Colonic mucosa (tissue), 4 donors: ENCODE measurements at regions not wholly inside any gene's neighbourhood (a gene's known extent, or its start where the extent isn't known, plus 50 kb on each side); places are given as distances from the start of the nearest gene placed in this dataset.

Experiments
- DNase-seq: peaks from one replicate; pipeline ENCODE4 v3.0.0-alpha.2; 2020
- H3K27ac ChIP-seq: fragments of 200-600 bp; one replicate; pipeline ENCODE4 v1.8.0; 2021
- H3K27me3 ChIP-seq: fragments of 200-600 bp; one replicate; pipeline ENCODE4 v1.8.0; 2021
- H3K36me3 ChIP-seq: fragments of 200-600 bp; one replicate; pipeline ENCODE4 v1.8.0; 2021
- H3K4me1 ChIP-seq: fragments of 200-600 bp; one replicate; pipeline ENCODE4 v1.8.0; 2021; ENCODE audit warnings: mild to moderate bottlenecking
- H3K4me3 ChIP-seq: fragments of 200-600 bp; one replicate; pipeline ENCODE4 v1.8.0; 2021
- H3K9ac ChIP-seq, 2 donors: one replicate each; pipeline ENCODE4 v1.7.0; 2013; ENCODE audit warnings: control low read depth in 2 of 2, low read depth in 2 of 2, low read length in 2 of 2
- H3K9me3 ChIP-seq: fragments of 200-600 bp; one replicate; pipeline ENCODE4 v1.8.0; 2021
- intact Hi-C: fragments of 100-400 bp; cut with DNase I; formaldehyde crosslinking; loops from one replicate; pipeline ENCODE4 v1.14.1; 2022
- TF ChIP-seq, protein P1 (sequence below): fragments of 200-600 bp; IDR thresholded peaks from one replicate; pipeline ENCODE4 v1.8.0; 2022; ENCODE audit warnings: antibody characterized with exemption, mild to moderate bottlenecking
- donor health status: healthy.
- donor health status: DM: no; HTN: no; CAD: no.
- donor health status: DM: no; HTN: no; CAD: no.

- Histone ChIP-seq H3K9me3 (no peaks in the 10 kb centered on the region), H3K4me3 (no peak overlapping the region), H3K27ac (no peak overlapping the region), H3K9ac (no peak overlapping the region), H3K27me3 (no peaks in the 10 kb centered on the region), H3K36me3 (no peaks in the 10 kb centered on the region), H3K4me1 (no peaks in the 10 kb centered on the region)
- no peak for DNase-seq
- TF ChIP-seq, protein P1, sequence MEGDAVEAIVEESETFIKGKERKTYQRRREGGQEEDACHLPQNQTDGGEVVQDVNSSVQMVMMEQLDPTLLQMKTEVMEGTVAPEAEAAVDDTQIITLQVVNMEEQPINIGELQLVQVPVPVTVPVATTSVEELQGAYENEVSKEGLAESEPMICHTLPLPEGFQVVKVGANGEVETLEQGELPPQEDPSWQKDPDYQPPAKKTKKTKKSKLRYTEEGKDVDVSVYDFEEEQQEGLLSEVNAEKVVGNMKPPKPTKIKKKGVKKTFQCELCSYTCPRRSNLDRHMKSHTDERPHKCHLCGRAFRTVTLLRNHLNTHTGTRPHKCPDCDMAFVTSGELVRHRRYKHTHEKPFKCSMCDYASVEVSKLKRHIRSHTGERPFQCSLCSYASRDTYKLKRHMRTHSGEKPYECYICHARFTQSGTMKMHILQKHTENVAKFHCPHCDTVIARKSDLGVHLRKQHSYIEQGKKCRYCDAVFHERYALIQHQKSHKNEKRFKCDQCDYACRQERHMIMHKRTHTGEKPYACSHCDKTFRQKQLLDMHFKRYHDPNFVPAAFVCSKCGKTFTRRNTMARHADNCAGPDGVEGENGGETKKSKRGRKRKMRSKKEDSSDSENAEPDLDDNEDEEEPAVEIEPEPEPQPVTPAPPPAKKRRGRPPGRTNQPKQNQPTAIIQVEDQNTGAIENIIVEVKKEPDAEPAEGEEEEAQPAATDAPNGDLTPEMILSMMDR, result no peak
- intact Hi-C loops, result no loop called here
Measured at GRCh38 chr1:166698771-166699170, 140.5 kb upstream of the POGK start.

DNA sequence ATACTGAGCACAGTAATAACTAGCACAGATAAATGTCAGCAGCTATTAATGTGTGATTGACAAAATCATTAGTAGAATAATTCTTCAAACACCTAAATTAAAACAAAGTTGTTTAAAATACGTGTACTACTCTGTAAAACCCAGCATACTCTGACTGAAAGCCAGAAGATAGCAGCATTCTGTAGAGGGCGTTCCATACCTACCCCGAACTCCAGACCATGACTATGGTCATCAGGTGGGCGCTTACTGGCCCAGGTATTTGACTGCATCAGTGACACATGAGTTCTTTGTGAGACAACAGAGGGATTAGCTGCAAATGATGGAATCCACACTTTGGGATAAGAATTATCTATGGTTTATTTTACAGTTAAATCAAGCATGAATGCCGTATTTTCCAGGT is 139.7 kb upstream of the POGK start:
- intact Hi-C loops, result no loop called here
- TF ChIP-seq, protein P1, result no peak
- no peaks in the 10 kb centered on the region for H3K36me3 ChIP-seq
- no peaks in the 10 kb centered on the region for H3K9me3 ChIP-seq
- no peaks in the 10 kb centered on the region for H3K4me1 ChIP-seq
- no peak for DNase-seq
- H3K27ac ChIP-seq, result no peak overlapping the region
- no peaks in the 10 kb centered on the region for H3K27me3 ChIP-seq
- no peak overlapping the region for H3K4me3 ChIP-seq
- no peak overlapping the region for H3K9ac ChIP-seq

DNA sequence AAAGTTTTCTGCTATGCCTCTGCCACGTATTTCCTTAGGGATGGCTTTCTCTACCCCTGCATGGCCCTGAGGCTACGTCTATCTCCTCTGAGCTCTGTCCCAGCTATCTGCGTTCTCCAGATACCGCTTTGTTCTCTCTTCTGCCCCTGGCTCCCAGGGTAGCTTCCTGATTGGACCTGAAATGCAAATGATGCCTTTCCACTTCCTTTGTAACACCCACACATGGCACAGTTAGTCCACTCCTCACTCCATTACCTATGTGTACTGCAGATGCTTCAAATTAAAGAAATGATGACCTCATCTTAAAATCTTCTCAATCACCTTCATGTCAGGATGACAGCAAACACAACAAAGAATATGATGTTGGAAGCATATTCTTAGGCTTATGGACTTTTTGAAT is 138.6 kb upstream of the POGK start:
- Histone ChIP-seq H3K9me3 (no peaks in the 10 kb centered on the region), H3K9ac (no peak overlapping the region), H3K27me3 (no peaks in the 10 kb centered on the region), H3K36me3 (no peaks in the 10 kb centered on the region), H3K4me3 (no peak overlapping the region), H3K4me1 (no peaks in the 10 kb centered on the region), H3K27ac (no peak overlapping the region)
- TF ChIP-seq, protein P1, result no peak
- DNase-seq, result no peak
- intact Hi-C loops, result no loop called here

GRCh38 chr1:166701603-166702100 is 137.6 kb upstream of the POGK start:
- H3K4me1 ChIP-seq, result no peaks in the 10 kb centered on the region
- H3K9me3 ChIP-seq, result no peaks in the 10 kb centered on the region
- no peaks in the 10 kb centered on the region for H3K36me3 ChIP-seq
- TF ChIP-seq, protein P1, result no peak
- no peak overlapping the region for H3K4me3 ChIP-seq
- intact Hi-C loops, result no loop called here
- no peak for DNase-seq
- H3K27ac ChIP-seq, result no peak overlapping the region
- H3K27me3 ChIP-seq, result no peaks in the 10 kb centered on the region
- H3K9ac ChIP-seq, result no peak overlapping the region

DNA sequence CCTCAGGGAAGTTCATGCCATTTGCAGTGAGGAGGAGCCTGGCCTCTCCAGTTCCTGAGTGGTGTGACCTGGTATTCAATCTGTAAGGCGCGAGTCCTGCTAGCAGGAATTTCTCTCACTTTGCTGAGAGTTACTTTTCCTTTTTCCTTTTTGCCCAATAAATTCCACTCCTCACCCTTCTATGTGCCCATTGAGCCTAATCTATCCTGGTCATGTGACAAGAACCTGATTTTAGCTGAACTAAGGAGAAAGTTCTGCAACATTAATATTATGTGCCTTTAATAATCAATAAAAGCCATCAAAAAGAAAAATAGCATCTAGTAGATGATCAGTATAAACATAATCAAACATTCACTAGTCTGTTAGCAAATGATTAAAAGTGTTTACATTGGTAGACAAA is 136.1 kb upstream of the POGK start:
- TF ChIP-seq, protein P1, result no peak
- Histone ChIP-seq H3K27ac (no peak overlapping the region), H3K4me3 (no peak overlapping the region), H3K36me3 (no peaks in the 10 kb centered on the region), H3K9me3 (no peaks in the 10 kb centered on the region), H3K9ac (no peak overlapping the region), H3K27me3 (no peaks in the 10 kb centered on the region), H3K4me1 (no peaks in the 10 kb centered on the region)
- DNase-seq, result no peak
- intact Hi-C loops, result no loop called here
